ENCODE measurements at regions not wholly inside any gene's neighbourhood (a gene's known extent, or its start where the extent isn't known, plus 50 kb on each side); places are given as distances from the start of the nearest gene placed in this dataset.

GRCh38 chr7:84614821-84615501 is 420.4 kb upstream of the SEMA3A start:
- H3K27me3 ChIP-seq, result no peaks in the 10 kb centered on the region
- H4K20me1 ChIP-seq (ENCODE audit: insufficient read depth, poor library complexity, severe bottlenecking), result no peaks in the 10 kb centered on the region
- no peak overlapping the region for H3K4me2 ChIP-seq
- H2AFZ ChIP-seq, result no peak overlapping the region
- H3K9me3 ChIP-seq (ENCODE audit: low read depth), result no peaks in the 10 kb centered on the region
- TF ChIP-seq CTCF (IDR thresholded peaks at IDR 0.05; ENCODE audit: poor library complexity) (no peak), EZH2 (IDR thresholded peaks at IDR 0.05; ENCODE audit: borderline replicate concordance) (no peak), EZH2phosphoT487 (IDR thresholded peaks at IDR 0.05; ENCODE audit: low read depth, severe bottlenecking, unreplicated experiment) (no peak)
- DNase-seq (ENCODE audit: low spot score), result no peak
- no peaks in the 10 kb centered on the region for H3K79me2 ChIP-seq
- no peaks in the 10 kb centered on the region for H3K9me2 ChIP-seq (replicated peaks; ENCODE audit: insufficient read depth)
- H3K36me3 ChIP-seq (replicated peaks; ENCODE audit: insufficient read depth, low read depth), result no peaks in the 10 kb centered on the region
- no peaks in the 10 kb centered on the region for H3K4me1 ChIP-seq (ENCODE audit: insufficient read depth)
- no peak overlapping the region for H3K27ac ChIP-seq
- no peak overlapping the region for H3K4me3 ChIP-seq

GRCh38 chr7:84612981-84613681 is 418.5 kb upstream of the SEMA3A start:
- Histone ChIP-seq H3K9me3 (ENCODE audit: low read depth) (no peaks in the 10 kb centered on the region), H3K9me2 (replicated peaks; ENCODE audit: insufficient read depth) (no peaks in the 10 kb centered on the region), H3K36me3 (replicated peaks; ENCODE audit: insufficient read depth, low read depth) (no peaks in the 10 kb centered on the region), H2AFZ (no peak overlapping the region), H3K4me2 (no peak overlapping the region), H3K27ac (no peak overlapping the region), H3K27me3 (no peaks in the 10 kb centered on the region), H3K79me2 (no peaks in the 10 kb centered on the region), H3K4me1 (ENCODE audit: insufficient read depth) (no peaks in the 10 kb centered on the region), H3K4me3 (no peak overlapping the region), H4K20me1 (ENCODE audit: insufficient read depth, poor library complexity, severe bottlenecking) (no peaks in the 10 kb centered on the region)
- TF ChIP-seq EZH2 (IDR thresholded peaks at IDR 0.05; ENCODE audit: borderline replicate concordance), result no peak
- no peak for DNase-seq (ENCODE audit: low spot score)
- 77% methylated on average over 5 of the region's 5 CpGs for WGBS (ENCODE audit: low lambda C conversion rate, missing lambda C conversion rate)

GRCh38 chr7:84611391-84611790 is 416.8 kb upstream of the SEMA3A start:
- TF ChIP-seq EZH2 (IDR thresholded peaks at IDR 0.05; ENCODE audit: borderline replicate concordance) (no peak), EZH2phosphoT487 (IDR thresholded peaks at IDR 0.05; ENCODE audit: low read depth, severe bottlenecking, unreplicated experiment) (no peak), CTCF (IDR thresholded peaks at IDR 0.05; ENCODE audit: poor library complexity) (no peak)
- Histone ChIP-seq H3K4me1 (ENCODE audit: insufficient read depth) (no peaks in the 10 kb centered on the region), H3K27me3 (no peaks in the 10 kb centered on the region), H2AFZ (no peak overlapping the region), H3K9me3 (ENCODE audit: low read depth) (no peaks in the 10 kb centered on the region), H3K27ac (no peak overlapping the region), H3K9me2 (replicated peaks; ENCODE audit: insufficient read depth) (no peaks in the 10 kb centered on the region), H3K4me2 (no peak overlapping the region), H3K4me3 (no peak overlapping the region), H4K20me1 (ENCODE audit: insufficient read depth, poor library complexity, severe bottlenecking) (no peaks in the 10 kb centered on the region), H3K36me3 (replicated peaks; ENCODE audit: insufficient read depth, low read depth) (no peaks in the 10 kb centered on the region), H3K79me2 (no peaks in the 10 kb centered on the region)
- 63% methylated on average over 2 of the region's 2 CpGs for WGBS (ENCODE audit: low lambda C conversion rate, missing lambda C conversion rate)
- no peak for DNase-seq (ENCODE audit: low spot score)

GRCh38 chr7:84610390-84610789 is 415.8 kb upstream of the SEMA3A start:
- Histone ChIP-seq H3K36me3 (replicated peaks; ENCODE audit: insufficient read depth, low read depth) (no peaks in the 10 kb centered on the region), H3K4me3 (no peak overlapping the region), H4K20me1 (ENCODE audit: insufficient read depth, poor library complexity, severe bottlenecking) (no peaks in the 10 kb centered on the region), H3K27me3 (no peaks in the 10 kb centered on the region), H2AFZ (no peak overlapping the region), H3K9me2 (replicated peaks; ENCODE audit: insufficient read depth) (no peaks in the 10 kb centered on the region), H3K27ac (no peak overlapping the region), H3K9me3 (ENCODE audit: low read depth) (no peaks in the 10 kb centered on the region), H3K79me2 (no peaks in the 10 kb centered on the region), H3K4me1 (ENCODE audit: insufficient read depth) (no peaks in the 10 kb centered on the region), H3K4me2 (no peak overlapping the region)
- TF ChIP-seq CTCF (IDR thresholded peaks at IDR 0.05; ENCODE audit: poor library complexity), result no peak
- no peak for TF ChIP-seq EZH2 (IDR thresholded peaks at IDR 0.05; ENCODE audit: borderline replicate concordance)
- no peak for TF ChIP-seq EZH2phosphoT487 (IDR thresholded peaks at IDR 0.05; ENCODE audit: low read depth, severe bottlenecking, unreplicated experiment)
- WGBS (ENCODE audit: low lambda C conversion rate, missing lambda C conversion rate), result over 99% methylated on average over 4 of the region's 4 CpGs
- no peak for DNase-seq (ENCODE audit: low spot score)
